GM12892 (cell line): ENCODE measurements at regions not wholly inside any gene's neighbourhood (a gene's known extent, or its start where the extent isn't known, plus 50 kb on each side); places are given as distances from the start of the nearest gene placed in this dataset.

Experiments
- POLR2A ChIP-seq: IDR thresholded peaks from 2 replicates; pipeline ENCODE4 v1.6.1; 2011; ENCODE audit warnings: low read depth, low read length, control low read depth
- TAF1 ChIP-seq: IDR thresholded peaks from 2 replicates; pipeline ENCODE4 v1.6.1; 2011; ENCODE audit warnings: low read depth, mild to moderate bottlenecking, control low read depth, low read length, borderline replicate concordance

DNA sequence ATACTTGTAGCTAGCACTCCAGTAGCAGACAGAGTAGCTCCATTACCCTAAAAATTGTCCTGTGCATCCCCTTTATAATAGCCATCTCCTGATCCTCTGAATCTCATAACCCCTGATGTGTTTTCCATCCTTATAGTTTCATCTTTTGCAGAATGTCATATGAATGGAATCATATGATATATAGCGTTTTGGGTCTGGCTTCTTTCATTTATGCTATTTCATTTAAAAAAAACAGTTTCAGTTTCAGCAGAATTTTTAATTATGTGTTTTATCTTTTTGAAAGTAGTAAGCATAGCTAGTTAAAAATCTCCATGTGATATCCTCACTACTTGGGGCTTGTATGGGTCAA is 132.7 kb downstream of the KLF13 start:
- TF ChIP-seq POLR2A (no peak), TAF1 (no peak)
